Globus pallidus (tissue), 1 donor: ENCODE measurements at regions not wholly inside any gene's neighbourhood (a gene's known extent, or its start where the extent isn't known, plus 50 kb on each side); places are given as distances from the start of the nearest gene placed in this dataset.
"Not testable (repeated sequence)": the region's sequence is repeated elsewhere in the genome, so short reads cannot be mapped to it uniquely, and the experiment has no call there.

Experiments used
- DNase-seq: peaks from one replicate; pipeline ENCODE4 v3.0.0-alpha.2; 2015; ENCODE audit warnings: low spot score

DNA sequence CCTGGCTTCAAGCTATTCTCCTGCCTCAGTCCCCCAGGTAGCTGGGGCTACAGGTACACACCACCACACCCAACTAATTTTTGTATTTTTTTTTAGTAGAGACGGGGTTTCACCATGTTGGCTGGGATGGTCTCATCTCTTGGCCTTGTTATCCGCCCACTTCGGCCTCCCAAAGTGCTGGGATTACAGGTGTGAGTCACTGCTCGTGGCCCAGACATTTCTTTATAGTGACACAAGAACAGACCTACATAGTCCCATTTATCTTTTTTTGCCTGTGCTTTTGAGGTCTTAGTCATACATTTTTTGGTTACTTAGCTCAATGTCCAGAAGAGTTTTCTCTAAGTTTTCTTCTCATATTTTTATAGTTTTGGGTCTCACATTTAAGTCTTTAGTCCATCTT is 247.4 kb downstream of the SYT10 start:
- no peak for DNase-seq

GRCh38 chr12:33187409-33187808 is 252.2 kb downstream of the SYT10 start:
- DNase-seq = no peak

- DNase-seq = no peak
Measured at GRCh38 chr12:33184161-33184560, 255.5 kb downstream of the SYT10 start.

DNA sequence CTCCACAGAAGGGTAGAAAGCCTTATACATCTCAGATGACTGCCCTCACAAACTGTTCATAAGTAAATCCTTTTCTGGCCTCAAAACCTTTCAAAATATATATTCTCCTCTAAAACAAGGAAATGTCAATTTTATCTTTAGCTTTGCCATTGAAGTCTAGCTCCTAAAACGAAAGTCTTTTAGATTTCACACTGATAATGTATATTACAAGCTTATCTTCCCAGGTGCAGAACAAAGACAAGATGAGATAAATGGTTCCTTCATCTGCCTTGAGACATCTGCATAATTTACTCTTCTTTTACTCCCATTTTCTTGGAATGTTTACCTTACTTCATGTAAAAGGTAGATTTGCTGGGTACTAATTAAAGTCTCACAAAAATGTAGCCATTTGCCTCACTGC is 257.1 kb downstream of the SYT10 start:
- no peak for DNase-seq

GRCh38 chr12:33180918-33181317 is 258.7 kb downstream of the SYT10 start:
- DNase-seq = no peak

DNA sequence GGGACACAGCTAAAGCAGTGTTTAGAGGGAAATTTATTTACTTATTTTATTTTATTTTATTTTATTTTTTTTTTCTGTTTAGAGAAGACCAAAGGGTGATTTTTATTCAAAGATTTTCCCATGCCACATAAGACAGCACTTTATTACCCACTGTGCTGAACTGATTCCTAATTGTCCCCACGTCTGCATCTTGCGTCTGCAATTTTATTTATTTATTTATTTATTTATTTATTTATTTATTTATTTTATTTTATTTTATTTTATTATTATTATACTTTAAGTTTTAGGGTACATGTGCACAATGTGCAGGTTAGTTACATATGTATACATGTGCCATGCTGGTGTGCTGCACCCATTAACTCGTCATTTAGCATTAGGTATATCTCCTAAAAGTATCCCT is 269.7 kb upstream of the PKP2 start:
- not testable (repeated sequence) for DNase-seq

DNA sequence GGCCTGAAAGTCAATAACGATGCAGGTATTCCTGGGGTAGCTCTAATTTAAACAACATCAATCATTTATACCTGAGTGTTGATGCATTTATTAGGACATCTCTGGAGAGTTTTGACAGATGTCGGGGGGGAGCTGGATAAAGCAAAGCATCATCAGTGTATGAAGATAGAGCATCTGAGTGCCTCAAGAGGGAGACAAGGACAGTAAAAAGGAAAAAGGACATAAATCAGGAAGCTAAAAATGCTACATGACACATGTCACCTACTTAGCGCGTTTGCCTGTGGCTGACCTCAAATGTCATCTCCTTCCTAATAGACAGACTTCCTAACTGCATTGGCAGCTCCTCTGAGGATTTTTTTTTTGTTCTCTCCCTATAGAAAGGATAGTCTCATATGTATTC is 259.5 kb upstream of the PKP2 start:
- no peak for DNase-seq

GRCh38 chr12:33147292-33147691 is 250.7 kb upstream of the PKP2 start:
- DNase-seq = not testable (repeated sequence)

DNA sequence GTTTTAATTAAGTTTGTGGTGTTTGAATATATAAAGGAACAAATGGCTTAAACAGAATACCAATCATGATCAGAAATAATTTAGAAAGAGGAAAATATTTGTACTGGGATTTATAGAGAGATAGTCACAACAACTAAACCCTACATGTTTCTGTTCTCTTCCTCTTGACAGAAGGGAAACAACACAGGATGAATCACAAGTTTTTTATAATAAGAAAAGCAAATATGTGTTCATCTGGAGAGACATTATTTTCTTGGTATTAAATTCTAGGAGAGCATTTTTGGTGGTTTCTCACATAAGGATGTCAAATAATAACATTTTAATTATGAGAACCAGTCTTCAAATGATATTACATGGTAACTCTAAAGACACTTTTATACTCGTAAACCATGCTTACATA is 232.9 kb upstream of the PKP2 start:
- no peak for DNase-seq

DNA sequence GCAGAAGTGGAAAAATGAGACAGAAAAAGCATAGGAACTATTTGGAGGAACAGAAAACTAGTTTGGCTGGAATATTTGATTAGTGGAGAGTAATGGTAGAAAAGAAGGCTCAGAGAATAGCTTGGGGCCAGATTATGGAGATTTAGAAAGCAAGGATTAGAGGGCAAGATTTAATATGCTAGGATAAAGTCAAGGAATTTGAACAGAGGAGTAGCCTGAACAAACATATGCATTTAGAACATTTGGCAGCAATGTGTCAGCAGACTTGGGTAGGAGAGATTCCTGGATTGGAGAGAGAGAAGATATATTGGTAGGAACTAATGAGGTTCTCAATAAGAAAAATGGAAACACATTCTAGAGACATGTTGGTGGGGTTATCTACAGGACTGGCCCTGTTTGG is 229.2 kb upstream of the PKP2 start:
- no peak for DNase-seq

- DNase-seq = no peak
Measured at GRCh38 chr12:33116284-33116683, 219.7 kb upstream of the PKP2 start.

DNA sequence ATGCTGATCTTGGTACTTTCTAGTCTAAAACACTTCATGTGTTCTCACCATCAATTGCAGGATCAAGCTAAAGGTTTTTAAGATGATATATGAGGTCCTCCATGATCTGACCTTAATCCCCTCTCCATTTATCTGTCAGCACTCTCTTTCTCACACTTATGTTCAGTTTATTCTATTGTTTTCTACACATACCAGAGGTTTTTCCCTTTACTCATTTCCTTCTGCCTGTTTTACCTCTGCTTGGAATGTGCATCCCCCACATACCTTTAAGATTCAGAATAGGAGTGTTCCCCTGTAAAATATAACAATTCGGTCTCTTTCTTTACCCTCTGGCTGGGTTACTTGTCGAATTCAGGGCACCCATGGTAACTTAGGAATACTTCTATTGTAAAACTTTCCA is 219.1 kb upstream of the PKP2 start:
- no peak for DNase-seq

- no peak for DNase-seq
Measured at GRCh38 chr12:33111850-33112249, 215.3 kb upstream of the PKP2 start.

GRCh38 chr12:33107827-33108226 is 211.2 kb upstream of the PKP2 start:
- DNase-seq = not testable (repeated sequence)

GRCh38 chr12:33093534-33093933 is 197.0 kb upstream of the PKP2 start:
- no peak for DNase-seq

- DNase-seq = not testable (repeated sequence)
Measured at GRCh38 chr12:33087876-33088275, 191.3 kb upstream of the PKP2 start.

DNA sequence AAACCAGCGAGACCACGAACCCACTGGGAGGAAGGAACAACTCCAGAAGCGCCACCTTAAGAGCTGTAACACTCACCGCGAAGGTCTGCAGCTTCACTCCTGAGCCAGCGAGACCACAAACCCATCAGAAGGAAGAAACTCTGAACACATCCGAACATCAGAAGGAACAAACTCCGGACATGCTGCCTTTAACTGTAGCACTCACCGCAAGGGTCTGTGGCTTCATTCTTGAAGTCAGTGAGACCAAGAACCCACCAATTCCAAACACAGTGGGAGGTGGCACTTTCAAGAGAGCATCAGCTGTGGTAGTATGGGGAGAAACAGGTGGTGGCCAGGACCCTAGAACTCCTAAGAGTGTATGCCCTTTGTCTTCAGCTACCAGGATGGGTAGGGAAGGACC is 179.8 kb upstream of the PKP2 start:
- DNase-seq = not testable (repeated sequence)

GRCh38 chr12:33075130-33075766 is 178.7 kb upstream of the PKP2 start:
- not testable (repeated sequence) for DNase-seq

DNA sequence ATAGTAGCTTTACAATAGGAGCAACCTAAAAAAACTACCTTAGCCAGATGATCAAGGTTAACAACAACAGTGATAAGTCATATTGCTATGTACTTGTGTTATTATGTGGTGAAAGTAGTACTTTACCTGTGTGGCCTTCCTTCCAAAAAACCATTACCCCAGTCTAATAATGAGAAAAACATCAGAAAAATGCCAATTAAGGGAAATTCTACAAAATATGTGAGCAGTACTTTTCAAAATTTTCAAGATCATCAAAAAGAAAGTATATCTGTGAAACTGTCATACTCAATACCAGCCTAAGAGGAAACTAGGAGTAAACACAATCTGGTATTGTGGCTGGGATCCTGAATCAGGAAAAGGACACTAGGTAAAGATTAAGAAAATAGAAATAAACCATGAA is 165.3 kb upstream of the PKP2 start:
- DNase-seq = no peak

- DNase-seq = no peak
Measured at GRCh38 chr12:33054371-33054770, 157.8 kb upstream of the PKP2 start.

DNA sequence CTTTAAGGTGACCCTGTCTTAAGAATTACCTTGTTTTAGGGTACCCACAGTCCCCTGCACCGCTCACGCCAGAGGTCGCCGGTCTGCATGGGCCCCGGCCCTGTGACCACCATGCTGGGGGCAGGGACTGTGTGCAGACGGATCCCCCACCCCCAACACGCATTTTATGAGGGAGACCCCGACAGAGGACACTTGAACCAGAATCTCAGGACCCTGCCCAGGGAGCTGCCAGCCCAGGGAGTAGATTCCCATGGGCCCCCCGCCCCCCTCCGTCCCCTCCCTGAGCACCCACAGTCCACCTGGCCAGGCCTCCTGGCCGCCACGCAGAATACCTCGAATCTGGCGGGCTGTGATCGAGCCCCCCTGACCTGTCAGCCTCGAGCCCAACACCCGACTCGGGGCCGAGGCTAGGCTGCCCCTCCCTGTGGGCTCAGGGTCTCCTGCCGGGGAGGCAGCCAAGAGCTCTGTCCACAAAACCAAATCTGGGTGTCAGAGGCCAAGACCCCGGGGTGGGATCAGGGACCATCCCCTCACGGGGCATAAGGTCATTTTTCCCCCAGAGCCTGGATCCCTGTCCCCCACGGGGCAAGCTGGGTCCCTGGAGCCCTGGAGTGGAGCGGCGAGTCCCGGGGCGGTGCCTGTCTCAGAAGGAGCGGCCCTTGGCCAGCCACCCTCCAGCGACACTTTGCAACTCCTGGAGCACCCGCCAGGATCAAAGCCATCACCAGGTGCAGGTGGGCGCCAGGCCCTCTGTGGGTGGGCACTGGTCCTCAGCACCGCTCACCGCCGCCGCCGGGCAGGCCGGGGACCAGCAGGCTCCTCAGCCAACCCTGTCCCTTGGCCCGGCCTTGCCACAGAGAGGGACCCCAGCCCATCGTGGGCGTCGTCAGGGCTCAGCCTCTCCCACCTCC is 155.8 kb upstream of the PKP2 start:
- no peak for DNase-seq

GRCh38 chr12:33047666-33048065 is 151.1 kb upstream of the PKP2 start:
- no peak for DNase-seq

DNA sequence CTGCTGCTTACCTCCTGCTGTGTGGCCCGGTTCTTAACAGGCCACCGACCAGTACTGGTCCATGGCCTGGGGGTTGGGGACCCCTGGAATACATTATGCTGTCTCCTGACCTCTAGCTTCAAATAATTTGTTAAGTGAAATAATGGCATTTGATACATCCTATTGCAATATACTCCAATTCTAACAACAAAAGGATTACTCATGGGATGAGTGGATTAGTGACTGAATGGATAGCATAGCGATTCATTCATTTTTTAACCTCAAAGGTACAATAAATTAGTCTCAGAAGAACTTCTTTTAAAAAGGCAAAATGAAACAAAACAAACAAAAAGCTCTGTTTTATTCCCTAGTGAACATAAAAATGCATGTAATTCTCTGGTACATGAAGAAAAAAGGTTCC is 147.9 kb upstream of the PKP2 start:
- no peak for DNase-seq

- no peak for DNase-seq
Measured at GRCh38 chr12:33041562-33041961, 145.0 kb upstream of the PKP2 start.
